HG03439 (cell line): ENCODE measurements at regions not wholly inside any gene's neighbourhood (a gene's known extent, or its start where the extent isn't known, plus 50 kb on each side); places are given as distances from the start of the nearest gene placed in this dataset.
A peak's percentile ranks its signal among the peaks of the same experiment; 100 is the strongest.

Experiments
- ATAC-seq: cut with Tn5 transposase; IDR thresholded peaks from one replicate; pipeline ENCODE4 v1.9.1; 2021; ENCODE audit warnings: mild to moderate bottlenecking, moderate library complexity; ENCODE audit not compliant: unreplicated experiment

DNA sequence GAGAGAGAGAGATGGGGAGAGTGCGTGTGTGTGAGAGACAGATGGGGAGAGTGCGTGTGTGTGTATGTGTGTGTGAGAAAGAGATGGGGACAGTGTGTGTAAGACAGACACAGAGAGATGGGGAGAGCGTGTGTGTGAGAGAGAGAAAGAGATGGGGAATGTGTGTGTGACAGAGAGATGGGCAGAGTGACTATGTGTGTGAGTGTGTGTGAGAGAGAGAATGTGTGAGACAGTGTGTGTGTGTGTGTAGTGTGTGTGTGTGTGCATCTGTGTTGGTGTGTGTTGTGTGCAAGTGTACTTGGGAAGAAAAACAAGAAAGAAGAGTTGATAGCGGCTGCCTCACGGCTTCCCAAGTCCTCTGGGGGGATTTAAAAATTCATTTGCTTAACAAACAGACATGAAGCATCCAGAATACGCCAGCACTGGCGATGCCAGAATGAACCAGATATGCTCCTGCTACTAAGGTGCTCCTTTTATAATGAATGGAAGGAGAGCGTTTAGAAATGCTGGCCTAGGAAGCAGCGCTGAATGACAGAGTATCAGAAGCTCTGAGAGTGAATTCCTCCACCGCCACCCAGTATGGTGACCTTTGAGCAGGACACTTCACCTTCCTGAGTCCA is 186.1 kb upstream of the TSC22D2 start:
- ATAC-seq: no peak

DNA sequence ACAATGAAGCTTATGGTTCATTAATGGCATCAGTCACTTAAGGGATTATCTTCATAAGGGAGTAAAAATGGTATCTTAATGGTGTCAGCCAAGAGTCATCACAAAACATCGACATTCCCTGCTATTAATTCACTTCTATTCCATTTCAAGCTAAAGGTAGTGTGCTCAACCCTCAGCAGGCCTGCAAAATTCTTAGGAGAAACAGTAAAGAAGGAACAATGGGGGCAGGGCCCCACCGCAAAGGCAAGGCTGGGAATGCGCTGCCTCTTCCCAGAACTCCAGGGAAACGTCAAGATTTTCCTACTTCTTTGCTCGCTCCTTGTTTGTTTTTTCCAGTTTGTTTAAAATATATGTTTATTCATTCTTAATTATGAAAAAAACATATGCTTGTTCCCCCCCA is 187.3 kb upstream of the TSC22D2 start:
- ATAC-seq: no peak

GRCh38 chr3:150220041-150220440 is 188.1 kb upstream of the TSC22D2 start:
- ATAC-seq: no peak

- ATAC-seq: no peak
Observed at GRCh38 chr3:150218841-150219240, 189.3 kb upstream of the TSC22D2 start.

GRCh38 chr3:150218236-150218635 is 189.9 kb upstream of the TSC22D2 start:
- ATAC-seq: no peak

DNA sequence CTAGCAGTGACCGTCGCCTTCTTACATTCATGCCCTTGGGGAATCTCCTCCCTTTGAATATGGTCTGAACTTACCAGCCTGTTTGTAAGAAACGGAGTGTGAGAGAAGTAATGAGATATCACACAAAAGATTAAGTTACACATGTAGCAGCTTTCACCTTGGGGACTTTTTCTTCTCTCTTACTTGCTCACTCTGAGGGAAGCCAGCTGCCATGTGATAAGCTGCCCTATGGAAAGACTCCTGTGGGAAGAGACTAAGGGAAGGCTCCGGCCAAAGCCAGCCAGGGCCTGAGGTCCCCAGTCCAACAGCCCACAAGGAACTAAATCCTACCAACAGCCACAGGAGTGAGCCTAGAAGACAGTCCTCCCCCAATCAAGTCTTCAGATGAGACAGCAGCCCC is 190.4 kb upstream of the TSC22D2 start:
- no peak for ATAC-seq

DNA sequence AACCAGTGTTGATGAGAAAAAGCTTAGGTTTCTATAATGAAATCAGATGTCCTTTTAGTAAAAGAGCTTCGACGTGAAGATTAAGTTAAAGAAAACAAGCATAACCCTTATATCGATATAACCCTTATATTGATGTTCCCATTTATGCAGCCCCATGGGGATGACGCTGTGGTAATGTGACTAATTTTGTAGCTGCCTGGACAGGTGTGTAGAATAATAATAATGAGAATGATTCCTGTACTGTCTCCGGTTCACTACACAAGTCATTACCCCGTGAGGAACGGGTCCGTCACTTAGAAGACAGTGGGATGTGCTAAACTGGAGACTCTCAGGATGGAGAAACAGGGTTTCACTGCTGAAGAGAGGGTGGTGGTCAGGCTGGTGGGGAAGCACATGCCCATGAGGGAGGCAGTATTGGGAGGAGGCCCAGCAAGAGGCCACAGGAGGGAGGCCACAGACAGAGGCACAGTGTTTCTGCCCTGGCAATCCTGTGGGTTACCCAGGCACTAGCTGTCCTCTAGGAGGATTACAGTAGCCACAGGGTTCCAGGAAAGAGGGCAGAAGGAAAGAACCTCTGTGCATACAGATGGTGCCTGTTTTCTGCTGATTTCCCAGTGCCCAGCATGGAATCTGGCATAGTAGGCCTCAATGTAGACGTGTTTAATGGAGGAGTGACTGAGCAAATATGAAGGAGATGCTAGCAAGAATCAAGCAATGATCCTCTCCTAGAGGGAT is 191.1 kb upstream of the TSC22D2 start:
- ATAC-seq: no peak

DNA sequence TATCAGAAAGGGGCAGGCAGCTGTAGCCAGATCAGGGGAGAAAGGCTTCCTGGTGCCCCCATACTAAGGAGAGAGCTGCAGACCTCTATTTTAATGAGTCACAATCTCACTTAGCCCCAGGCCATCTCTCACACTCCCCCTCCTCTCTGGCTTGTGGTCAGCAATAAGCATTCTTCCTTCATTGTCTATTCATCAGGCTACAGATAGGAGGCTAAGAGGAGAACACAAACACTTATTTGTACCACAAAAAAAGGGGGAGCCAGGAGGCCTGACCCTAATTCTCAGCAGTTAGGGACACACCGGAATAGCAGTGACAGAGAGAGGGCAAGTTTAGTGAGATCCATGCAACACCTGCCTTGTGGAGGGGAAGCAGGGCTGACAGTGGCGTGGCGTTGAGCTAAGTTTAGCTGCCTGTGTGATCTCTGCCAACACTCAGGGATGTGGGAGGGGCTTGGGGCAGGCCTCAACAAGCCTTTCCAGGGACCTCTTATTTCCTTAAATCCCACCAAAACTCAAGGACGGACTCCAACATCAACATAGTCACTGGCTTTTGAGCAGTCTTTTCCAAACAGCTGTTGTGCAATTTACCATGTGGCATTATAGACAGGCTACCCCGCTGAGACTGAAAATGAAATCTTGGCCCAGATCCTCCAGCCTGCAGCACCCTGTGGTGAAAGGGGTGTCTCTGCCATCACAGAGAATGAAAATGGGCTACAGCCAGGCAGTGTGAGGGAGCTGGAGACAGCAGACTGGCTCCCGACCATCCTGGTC is 191.9 kb upstream of the TSC22D2 start:
- no peak for ATAC-seq

- no peak for ATAC-seq
Observed at GRCh38 chr3:150215616-150216015, 192.5 kb upstream of the TSC22D2 start.

GRCh38 chr3:150213577-150213976 is 194.5 kb upstream of the TSC22D2 start:
- no peak for ATAC-seq

- ATAC-seq: no peak
Observed at GRCh38 chr3:150210461-150211110, 197.5 kb upstream of the TSC22D2 start.

- no peak for ATAC-seq
Observed at GRCh38 chr3:150203273-150203672, 204.8 kb upstream of the TSC22D2 start.

DNA sequence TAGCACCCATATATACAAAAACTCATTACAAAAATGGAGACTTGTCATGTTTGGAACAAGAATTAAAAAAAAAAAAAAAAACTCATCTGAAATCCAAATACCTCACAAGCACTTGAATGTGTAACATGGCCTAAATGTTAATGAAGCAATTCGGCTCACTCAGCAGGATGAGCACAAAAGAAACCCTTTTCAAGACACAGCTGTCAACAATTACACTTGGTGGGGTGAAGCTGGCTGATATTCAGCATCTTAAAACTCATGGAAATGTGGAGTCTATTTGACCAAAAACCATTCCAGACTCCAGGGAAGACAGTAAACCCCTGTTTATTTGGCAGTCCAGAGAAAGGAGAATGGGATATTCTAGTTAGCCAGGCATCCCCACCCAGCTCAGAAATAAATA is 205.4 kb upstream of the TSC22D2 start:
- ATAC-seq: no peak

DNA sequence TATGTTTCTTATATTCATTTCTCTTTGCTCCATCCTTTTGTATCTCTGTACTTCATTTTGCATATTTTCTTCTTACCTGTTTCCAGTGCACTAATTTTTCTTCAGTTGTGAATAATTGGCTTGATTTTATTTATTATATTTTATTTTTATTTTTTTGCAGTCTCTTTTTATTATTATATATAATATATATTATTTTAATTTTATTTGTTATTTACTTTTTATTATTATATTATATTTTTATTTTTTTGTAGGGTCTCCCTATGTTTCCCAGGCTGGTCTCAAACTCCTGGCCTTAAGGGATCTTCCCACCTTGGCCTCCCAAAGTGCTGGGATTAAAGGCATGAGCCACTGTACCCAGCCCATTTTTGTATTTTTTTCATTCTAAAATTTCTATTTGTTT is 213.1 kb upstream of the TSC22D2 start:
- no peak for ATAC-seq

DNA sequence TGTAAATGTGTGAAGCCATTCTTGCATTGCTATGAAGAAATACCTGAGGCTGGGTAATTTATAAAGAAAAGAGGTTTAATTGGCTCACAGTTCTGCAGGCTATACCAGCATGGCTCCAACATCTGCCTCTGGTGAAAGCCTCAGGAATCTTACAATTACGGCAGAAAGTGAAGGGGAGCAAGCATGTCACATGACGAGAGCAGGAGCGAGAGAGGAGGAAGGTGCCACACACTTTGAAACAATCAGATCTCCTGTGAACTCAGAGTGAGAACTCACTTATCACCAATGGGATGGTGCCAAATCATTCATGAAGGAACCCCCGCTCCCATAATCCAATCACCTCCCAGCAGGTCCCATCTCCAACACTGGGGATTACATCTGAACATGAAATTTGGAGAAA is 213.6 kb upstream of the TSC22D2 start:
- no peak for ATAC-seq

GRCh38 chr3:150184426-150185071 is 213.9 kb upstream of the PFN2 start:
- ATAC-seq: peak; percentile 27

- ATAC-seq: peak; percentile 91
Observed at GRCh38 chr3:150183678-150184425, 213.2 kb upstream of the PFN2 start.

DNA sequence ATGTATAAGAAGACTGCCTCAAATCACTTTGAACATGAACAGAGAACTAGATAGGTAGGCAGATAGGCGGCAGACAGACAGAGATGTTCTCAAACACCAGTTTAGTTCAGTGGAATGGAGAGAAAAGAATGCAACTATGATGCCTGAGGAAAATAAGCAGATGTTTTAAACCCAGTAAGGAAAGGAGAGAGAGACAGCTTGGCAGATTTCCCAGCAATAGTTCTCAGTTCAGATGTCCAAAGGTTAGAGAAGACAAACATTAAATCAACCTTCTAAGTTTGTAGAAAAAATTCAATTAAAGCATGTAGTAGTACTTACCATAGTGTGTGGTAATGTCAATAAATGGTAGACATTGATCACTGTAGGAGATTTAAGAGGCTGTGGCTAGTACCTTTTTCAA is 209.6 kb upstream of the PFN2 start:
- ATAC-seq: no peak

- ATAC-seq: no peak
Observed at GRCh38 chr3:150179330-150179729, 208.6 kb upstream of the PFN2 start.

DNA sequence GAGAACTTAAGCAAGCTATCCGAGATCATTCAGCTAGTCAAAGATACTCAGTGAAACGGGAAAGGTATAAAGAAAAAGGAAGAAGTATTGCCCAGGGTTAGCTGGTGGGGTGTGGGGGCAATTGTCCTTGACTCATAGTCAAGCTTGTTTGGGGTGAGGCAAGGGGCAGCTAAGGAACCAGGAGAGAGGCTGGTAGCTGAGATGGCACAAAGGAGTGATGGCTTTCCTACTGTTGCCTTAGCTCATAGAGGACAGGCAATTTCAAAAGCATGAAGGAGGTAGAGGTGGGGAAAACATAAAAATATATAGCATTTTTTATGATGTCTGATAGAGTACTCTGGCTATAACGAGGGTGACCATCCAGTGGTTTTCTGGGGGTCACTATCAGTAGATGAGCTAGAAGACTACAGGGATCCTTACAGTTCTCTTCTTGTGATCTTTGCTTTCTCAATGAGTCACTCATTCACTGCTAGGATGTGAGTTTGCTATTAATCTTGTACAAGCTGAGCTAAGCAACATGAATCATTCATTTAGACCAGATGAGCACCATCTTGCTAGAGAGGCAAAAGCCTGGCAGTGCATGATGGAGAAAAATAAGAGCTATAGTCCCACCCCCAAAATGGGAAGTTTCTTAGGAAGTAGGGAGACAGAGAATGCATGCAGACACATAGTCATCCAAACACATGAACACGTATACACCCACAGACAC is 207.1 kb upstream of the PFN2 start:
- ATAC-seq: no peak
